ENCODE measurements at regions not wholly inside any gene's neighbourhood (a gene's known extent, or its start where the extent isn't known, plus 50 kb on each side); places are given as distances from the start of the nearest gene placed in this dataset.

DNA sequence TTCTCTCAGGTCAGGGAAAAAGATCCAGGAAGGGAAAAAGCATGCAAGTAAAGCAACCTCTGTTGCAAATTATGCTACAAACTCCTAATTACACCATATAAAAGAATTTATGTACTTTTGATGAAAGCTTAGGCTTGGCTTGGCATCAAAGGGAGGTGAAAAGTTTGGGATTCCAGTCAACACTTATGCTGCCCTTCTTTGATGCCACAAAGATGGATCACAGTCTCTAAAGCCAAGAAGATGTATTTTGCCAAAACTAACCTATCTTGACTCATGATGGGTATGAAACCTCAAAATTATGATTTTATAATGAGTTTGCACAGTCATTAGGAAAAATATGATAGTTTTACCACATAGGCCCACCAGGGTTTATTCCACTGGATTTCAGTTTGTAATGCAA is 101.0 kb upstream of the CCDC80 start:
- no peak for DNase-seq
- intact Hi-C loops (cut with DNase I) = loop anchor here in 1 of 10 donors (5.0 kb wide), 1 partner anchor 100 kb away; the partner anchor contains the start of gene CCDC80
- no peaks in the 10 kb centered on the region for H3K36me3 ChIP-seq
- TF ChIP-seq, protein P1, sequence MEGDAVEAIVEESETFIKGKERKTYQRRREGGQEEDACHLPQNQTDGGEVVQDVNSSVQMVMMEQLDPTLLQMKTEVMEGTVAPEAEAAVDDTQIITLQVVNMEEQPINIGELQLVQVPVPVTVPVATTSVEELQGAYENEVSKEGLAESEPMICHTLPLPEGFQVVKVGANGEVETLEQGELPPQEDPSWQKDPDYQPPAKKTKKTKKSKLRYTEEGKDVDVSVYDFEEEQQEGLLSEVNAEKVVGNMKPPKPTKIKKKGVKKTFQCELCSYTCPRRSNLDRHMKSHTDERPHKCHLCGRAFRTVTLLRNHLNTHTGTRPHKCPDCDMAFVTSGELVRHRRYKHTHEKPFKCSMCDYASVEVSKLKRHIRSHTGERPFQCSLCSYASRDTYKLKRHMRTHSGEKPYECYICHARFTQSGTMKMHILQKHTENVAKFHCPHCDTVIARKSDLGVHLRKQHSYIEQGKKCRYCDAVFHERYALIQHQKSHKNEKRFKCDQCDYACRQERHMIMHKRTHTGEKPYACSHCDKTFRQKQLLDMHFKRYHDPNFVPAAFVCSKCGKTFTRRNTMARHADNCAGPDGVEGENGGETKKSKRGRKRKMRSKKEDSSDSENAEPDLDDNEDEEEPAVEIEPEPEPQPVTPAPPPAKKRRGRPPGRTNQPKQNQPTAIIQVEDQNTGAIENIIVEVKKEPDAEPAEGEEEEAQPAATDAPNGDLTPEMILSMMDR (IDR thresholded peaks at IDR 0.05) = no peak
- no peaks in the 10 kb centered on the region for H3K9me3 ChIP-seq
- H3K4me1 ChIP-seq = peaks cover 0 to 57% (median 18%) of the 10 kb centered on the region in 9 donors
- H3K27ac ChIP-seq = no peak overlapping the region
- H3K4me3 ChIP-seq = no peak overlapping the region
- H3K27me3 ChIP-seq = no peaks in the 10 kb centered on the region
- ATAC-seq = no peak

DNA sequence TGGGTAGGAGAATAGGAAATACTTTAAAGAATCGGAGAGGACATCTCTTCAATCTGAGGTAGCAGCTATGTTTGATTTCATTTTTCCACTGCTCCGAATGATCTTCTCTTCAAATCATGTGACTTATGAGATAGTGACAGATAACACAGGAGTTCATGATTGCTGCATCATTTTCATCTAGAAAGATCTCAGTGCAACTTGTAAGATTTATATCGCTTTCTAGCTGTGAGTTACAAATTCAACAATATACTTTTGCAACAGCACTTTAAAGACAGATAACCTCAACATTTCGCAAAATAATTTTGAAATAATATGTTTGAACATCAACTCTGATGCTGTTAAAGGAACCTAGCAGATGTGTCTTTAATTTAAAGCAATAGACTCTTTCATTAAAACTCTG is 99.9 kb upstream of the CCDC80 start:
- 91 to 95% methylated on average over 4 of the region's 4 CpGs for WGBS, 2 donors

DNA sequence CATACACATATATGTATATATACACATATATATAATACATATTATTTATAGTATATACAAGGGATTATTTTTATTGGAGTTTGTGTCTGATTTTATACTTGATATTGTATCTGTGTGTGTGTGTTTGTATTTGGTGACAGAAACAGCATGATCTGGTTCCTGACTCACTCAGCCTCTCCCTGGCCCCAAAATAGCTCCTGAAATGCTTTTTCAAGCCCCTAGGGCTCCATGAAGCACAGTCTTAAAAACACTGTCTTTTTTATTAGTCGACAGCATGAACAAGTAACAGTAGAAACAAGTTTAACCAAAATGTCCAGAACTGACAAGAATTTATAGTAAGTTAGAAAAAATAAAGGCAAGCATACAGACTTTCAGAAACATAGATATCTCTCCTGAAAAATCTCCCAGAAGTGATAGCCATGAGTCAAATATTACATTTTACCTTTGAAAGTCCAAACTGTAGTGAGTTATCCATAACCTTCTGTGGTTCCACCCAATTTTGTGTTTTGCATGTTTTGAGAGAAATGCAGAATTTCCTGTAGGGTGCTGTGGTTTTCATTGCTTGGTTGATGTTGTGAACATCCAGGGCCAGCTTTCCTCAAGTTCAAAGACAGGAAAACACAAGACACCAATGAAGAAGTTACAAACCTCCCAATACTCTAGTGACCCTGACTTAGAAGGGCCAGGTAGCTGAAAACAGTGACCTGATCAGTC is 98.5 kb upstream of the CCDC80 start:
- intact Hi-C loops (cut with DNase I) = loop anchor here in 6 of 10 donors (5.0 to 10.0 kb wide), 7 partner anchors 68 to 245 kb away; partner anchors contain the start of genes CD200R1 (in 4 of the 6) and CCDC80 (in 1 of the 6)
- 70 to 74% methylated on average over 1 of the region's 1 CpG for WGBS, 2 donors
- TF ChIP-seq, protein P1 (IDR thresholded peaks at IDR 0.05) = no peak
- Histone ChIP-seq H3K9me3 (no peaks in the 10 kb centered on the region), H3K27me3 (no peaks in the 10 kb centered on the region), H3K36me3 (no peaks in the 10 kb centered on the region), H3K4me1 (peaks cover 0 to 54% (median 8%) of the 10 kb centered on the region in 9 donors), H3K27ac (peak overlapping the region in 2 of 10 donors; percentile 6 to 40), H3K4me3 (no peak overlapping the region)
- DNase-seq (no peak), ATAC-seq (peak in 2 of 8 donors; percentile 52 to 59)

More for the DNA sequence above, 99.9 kb upstream of the CCDC80 start:
- peak overlapping the region in 1 of 10 donors; percentile 38 for H3K27ac ChIP-seq
- no peak overlapping the region for H3K4me3 ChIP-seq
- H3K9me3 ChIP-seq = no peaks in the 10 kb centered on the region
- intact Hi-C loops (cut with DNase I) = loop anchor here in 1 of 10 donors (5.0 kb wide), 1 partner anchor 99 kb away; the partner anchor contains the start of gene CCDC80
- DNase-seq (no peak), ATAC-seq (no peak)
- peaks cover 0 to 57% (median 18%) of the 10 kb centered on the region in 9 donors for H3K4me1 ChIP-seq
- no peaks in the 10 kb centered on the region for H3K27me3 ChIP-seq
- TF ChIP-seq, protein P1 (IDR thresholded peaks at IDR 0.05) = no peak
- H3K36me3 ChIP-seq = no peaks in the 10 kb centered on the region

DNA sequence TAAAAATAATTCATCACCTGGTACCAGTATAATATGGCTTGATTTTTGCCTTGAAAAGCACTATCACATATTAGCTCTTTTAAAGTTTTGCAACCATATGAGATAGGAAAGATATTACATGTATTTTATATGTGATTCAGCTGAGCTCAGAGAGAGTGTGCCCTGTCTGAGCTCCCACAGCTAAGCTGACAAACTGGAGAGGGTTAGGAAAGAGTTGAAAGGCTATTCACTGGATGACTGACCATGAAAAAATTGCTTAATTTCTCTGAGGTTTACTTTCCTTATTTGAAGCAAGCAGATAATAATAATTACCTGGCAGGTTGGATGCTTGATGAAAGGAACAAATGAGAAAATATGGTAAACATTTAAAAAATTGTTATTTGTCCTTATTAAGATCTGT is 97.4 kb upstream of the CCDC80 start:
- Histone ChIP-seq H3K9me3 (no peaks in the 10 kb centered on the region), H3K27me3 (peaks cover 0 to 3% (median 0%) of the 10 kb centered on the region in 7 donors), H3K4me3 (no peak overlapping the region), H3K4me1 (peaks cover 0 to 49% (median 0%) of the 10 kb centered on the region in 9 donors), H3K27ac (no peak overlapping the region), H3K36me3 (no peaks in the 10 kb centered on the region)
- intact Hi-C loops (cut with DNase I) = loop anchor here in 6 of 10 donors (5.0 to 10.0 kb wide), 7 partner anchors 69 to 246 kb away; partner anchors contain the start of genes CD200R1 (in 4 of the 6) and CCDC80 (in 1 of the 6)
- ATAC-seq (peak in 1 of 8 donors; percentile 52), DNase-seq (no peak)
- TF ChIP-seq, protein P1 (IDR thresholded peaks at IDR 0.05) = no peak
